OCI-LY3 (cell line): ENCODE measurements at regions not wholly inside any gene's neighbourhood (a gene's known extent, or its start where the extent isn't known, plus 50 kb on each side); places are given as distances from the start of the nearest gene placed in this dataset.
"Not testable (repeated sequence)": the region's sequence is repeated elsewhere in the genome, so short reads cannot be mapped to it uniquely, and the experiment has no call there.

ENCODE experiments used
- H2AFZ ChIP-seq: fragments of 200-600, 300-600 bp; shearing (Covaris generic); 2 replicates; pipeline ENCODE4 v1.6.0; 2014; ENCODE audit warnings: antibody characterized with exemption, low read depth, low read length
- H3K27ac ChIP-seq: fragments of 200-600, 300-600 bp; sonication (generic); 2 replicates; pipeline ENCODE4 v1.5.1; 2014; ENCODE audit warnings: mild to moderate bottlenecking, low read length, moderate library complexity, mixed read lengths
- H3K27me3 ChIP-seq: fragments of 200-600, 300-600 bp; sonication (generic); 2 replicates; pipeline ENCODE4 v1.6.1; 2014; ENCODE audit warnings: low read depth, low read length, mixed read lengths
- H3K36me3 ChIP-seq: fragments of 200-600, 300-600 bp; sonication (generic); replicated peaks from 2 replicates; pipeline ENCODE3; 2014; ENCODE audit warnings: low read depth, low read length, mixed read lengths
- H3K4me1 ChIP-seq: fragments of 300-600, 200-600 bp; sonication (generic); 2 replicates; pipeline ENCODE4 v1.6.1; 2014; ENCODE audit warnings: low read length, mixed read lengths
- H3K4me2 ChIP-seq: fragments of 200-600, 300-600 bp; sonication (generic); 2 replicates; pipeline ENCODE4 v1.6.1; 2014; ENCODE audit warnings: low read length, mixed read lengths
- H3K4me3 ChIP-seq: fragments of 300-600, 200-600 bp; sonication (generic); 2 replicates; pipeline ENCODE4 v1.5.1; 2014; ENCODE audit warnings: antibody characterized with exemption, mild to moderate bottlenecking, low read length, moderate library complexity
- H3K79me2 ChIP-seq: fragments of 300-600, 200-600 bp; shearing (Covaris generic); 2 replicates; pipeline ENCODE4 v1.6.1; 2014; ENCODE audit warnings: mild to moderate bottlenecking, low read length, mixed read lengths
- H3K9ac ChIP-seq: fragments of 300-600, 200-600 bp; shearing (Covaris generic); 2 replicates; pipeline ENCODE4 v1.6.0; 2014; ENCODE audit warnings: mild to moderate bottlenecking, low read length, moderate library complexity
- H3K9me3 ChIP-seq: fragments of 200-600, 300-600 bp; shearing (Covaris generic); 2 replicates; pipeline ENCODE4 v1.6.1; 2014; ENCODE audit warnings: low read length, mixed read lengths; ENCODE audit not compliant: insufficient read depth
- H4K20me1 ChIP-seq: fragments of 200-600, 300-600 bp; sonication (generic); 2 replicates; pipeline ENCODE4 v1.6.1; 2016; ENCODE audit warnings: low read length, mixed read lengths; ENCODE audit not compliant: insufficient read depth
- EZH2phosphoT487 ChIP-seq: fragments of 200-600 bp; shearing (Covaris generic); IDR thresholded peaks from 2 replicates; pipeline ENCODE4 v1.6.1; 2018; ENCODE audit warnings: antibody characterized with exemption, mixed run types, low read depth
- TF ChIP-seq, protein P1 (sequence below): fragments of 200-600, 300-600 bp; sonication (generic); IDR thresholded peaks from 2 replicates; pipeline ENCODE4 v1.5.1; 2014; ENCODE audit warnings: antibody characterized with exemption, low read length, low read depth

DNA sequence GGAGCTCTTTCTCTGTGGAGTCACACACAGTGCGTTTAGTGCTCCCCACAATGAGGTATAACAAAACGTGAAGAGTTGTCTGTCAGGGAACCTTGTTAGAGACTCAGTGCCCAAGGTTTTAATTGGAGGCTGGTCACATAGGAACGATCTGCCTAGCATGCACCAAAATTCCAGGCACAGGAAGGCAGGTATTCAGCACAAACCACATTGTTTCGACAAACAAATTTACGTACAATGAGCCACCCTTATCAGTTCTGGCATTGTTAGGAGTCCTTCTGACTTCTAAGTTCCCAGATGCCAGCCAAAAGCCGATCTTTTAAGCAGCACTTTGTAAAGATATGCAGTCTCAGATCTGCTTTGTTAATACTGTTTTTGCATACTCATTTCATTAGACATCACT is 414.2 kb upstream of the MTPN start:
- Histone ChIP-seq H3K4me3 (no peak overlapping the region), H3K9me3 (no peaks in the 10 kb centered on the region), H3K79me2 (no peaks in the 10 kb centered on the region), H3K27me3 (no peaks in the 10 kb centered on the region), H3K27ac (no peak overlapping the region), H3K9ac (no peak overlapping the region), H3K4me2 (no peak overlapping the region), H2AFZ (no peak overlapping the region), H4K20me1 (no peaks in the 10 kb centered on the region), H3K4me1 (no peaks in the 10 kb centered on the region), H3K36me3 (no peaks in the 10 kb centered on the region)
- TF ChIP-seq, protein P1, sequence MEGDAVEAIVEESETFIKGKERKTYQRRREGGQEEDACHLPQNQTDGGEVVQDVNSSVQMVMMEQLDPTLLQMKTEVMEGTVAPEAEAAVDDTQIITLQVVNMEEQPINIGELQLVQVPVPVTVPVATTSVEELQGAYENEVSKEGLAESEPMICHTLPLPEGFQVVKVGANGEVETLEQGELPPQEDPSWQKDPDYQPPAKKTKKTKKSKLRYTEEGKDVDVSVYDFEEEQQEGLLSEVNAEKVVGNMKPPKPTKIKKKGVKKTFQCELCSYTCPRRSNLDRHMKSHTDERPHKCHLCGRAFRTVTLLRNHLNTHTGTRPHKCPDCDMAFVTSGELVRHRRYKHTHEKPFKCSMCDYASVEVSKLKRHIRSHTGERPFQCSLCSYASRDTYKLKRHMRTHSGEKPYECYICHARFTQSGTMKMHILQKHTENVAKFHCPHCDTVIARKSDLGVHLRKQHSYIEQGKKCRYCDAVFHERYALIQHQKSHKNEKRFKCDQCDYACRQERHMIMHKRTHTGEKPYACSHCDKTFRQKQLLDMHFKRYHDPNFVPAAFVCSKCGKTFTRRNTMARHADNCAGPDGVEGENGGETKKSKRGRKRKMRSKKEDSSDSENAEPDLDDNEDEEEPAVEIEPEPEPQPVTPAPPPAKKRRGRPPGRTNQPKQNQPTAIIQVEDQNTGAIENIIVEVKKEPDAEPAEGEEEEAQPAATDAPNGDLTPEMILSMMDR: no peak
- TF ChIP-seq EZH2phosphoT487: no peak

DNA sequence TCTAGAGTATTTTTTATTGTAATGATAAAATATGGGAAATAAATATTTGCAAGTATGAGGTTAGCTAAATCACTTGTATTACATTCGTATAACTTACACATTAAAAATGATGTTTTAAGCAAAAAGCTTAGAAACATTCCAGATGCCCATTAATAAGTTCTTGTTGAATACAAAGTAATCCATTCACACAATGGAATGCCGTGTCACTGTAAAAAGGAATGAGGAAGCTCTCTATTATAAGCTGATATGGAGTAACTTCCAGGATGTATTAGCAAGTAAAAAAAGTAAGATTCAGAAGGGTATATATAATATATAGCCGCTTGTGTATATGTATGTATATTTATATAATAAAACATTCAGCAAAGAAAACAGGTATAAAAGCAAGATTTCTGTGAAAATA is 412.8 kb upstream of the MTPN start:
- H3K79me2 ChIP-seq: no peaks in the 10 kb centered on the region
- no peak overlapping the region for H3K4me3 ChIP-seq
- TF ChIP-seq, protein P1: no peak
- no peak for TF ChIP-seq EZH2phosphoT487
- no peaks in the 10 kb centered on the region for H3K27me3 ChIP-seq
- no peaks in the 10 kb centered on the region for H3K9me3 ChIP-seq
- no peak overlapping the region for H3K4me2 ChIP-seq
- no peaks in the 10 kb centered on the region for H3K4me1 ChIP-seq
- H3K27ac ChIP-seq: no peak overlapping the region
- H2AFZ ChIP-seq: no peak overlapping the region
- no peaks in the 10 kb centered on the region for H4K20me1 ChIP-seq
- H3K36me3 ChIP-seq: no peaks in the 10 kb centered on the region
- no peak overlapping the region for H3K9ac ChIP-seq

DNA sequence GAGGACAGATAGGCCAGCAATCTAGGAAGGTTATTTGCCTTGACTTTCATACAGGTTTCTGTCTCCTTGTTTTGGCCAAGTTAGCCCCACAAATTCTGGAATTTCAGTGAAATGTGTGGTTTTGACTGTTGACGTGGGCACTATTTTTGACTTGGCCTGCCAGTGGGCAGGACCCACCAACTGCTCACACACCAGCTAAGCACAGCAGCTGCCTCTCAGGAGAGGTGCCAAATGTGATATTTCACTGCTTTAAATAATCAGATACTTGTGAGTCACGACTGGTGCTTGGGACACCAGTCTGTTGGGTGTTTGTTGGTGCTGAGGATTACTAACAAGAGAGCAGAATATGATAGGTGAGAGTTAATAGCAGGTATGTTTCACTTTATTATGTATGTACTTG is 409.7 kb upstream of the MTPN start:
- H3K4me2 ChIP-seq: no peak overlapping the region
- H3K4me1 ChIP-seq: no peaks in the 10 kb centered on the region
- no peaks in the 10 kb centered on the region for H3K36me3 ChIP-seq
- no peak overlapping the region for H3K4me3 ChIP-seq
- no peaks in the 10 kb centered on the region for H4K20me1 ChIP-seq
- no peak overlapping the region for H3K9ac ChIP-seq
- no peaks in the 10 kb centered on the region for H3K79me2 ChIP-seq
- H3K27me3 ChIP-seq: no peaks in the 10 kb centered on the region
- no peaks in the 10 kb centered on the region for H3K9me3 ChIP-seq
- no peak overlapping the region for H3K27ac ChIP-seq
- no peak for TF ChIP-seq EZH2phosphoT487
- TF ChIP-seq, protein P1: no peak
- no peak overlapping the region for H2AFZ ChIP-seq

- H3K27ac ChIP-seq, H3K79me2 ChIP-seq, H3K9me3 ChIP-seq, H3K4me2 ChIP-seq, H2AFZ ChIP-seq, H3K36me3 ChIP-seq, H3K27me3 ChIP-seq, H3K9ac ChIP-seq, H4K20me1 ChIP-seq, H3K4me1 ChIP-seq, H3K4me3 ChIP-seq: not testable (repeated sequence)
Measured at GRCh38 chr7:136371409-136371808, 394.2 kb upstream of the MTPN start.

- Histone ChIP-seq H3K79me2 (no peaks in the 10 kb centered on the region), H3K27ac (no peak overlapping the region), H3K27me3 (no peaks in the 10 kb centered on the region), H3K4me1 (no peaks in the 10 kb centered on the region), H2AFZ (no peak overlapping the region), H3K9me3 (no peaks in the 10 kb centered on the region), H3K9ac (no peak overlapping the region), H4K20me1 (no peaks in the 10 kb centered on the region), H3K4me2 (no peak overlapping the region), H3K36me3 (no peaks in the 10 kb centered on the region), H3K4me3 (no peak overlapping the region)
- TF ChIP-seq, protein P1: no peak
- no peak for TF ChIP-seq EZH2phosphoT487
Measured at GRCh38 chr7:136370137-136370536, 393.0 kb upstream of the MTPN start.
